ENCODE measurements at regions not wholly inside any gene's neighbourhood (a gene's known extent, or its start where the extent isn't known, plus 50 kb on each side); places are given as distances from the start of the nearest gene placed in this dataset.

- TF ChIP-seq, protein P1, sequence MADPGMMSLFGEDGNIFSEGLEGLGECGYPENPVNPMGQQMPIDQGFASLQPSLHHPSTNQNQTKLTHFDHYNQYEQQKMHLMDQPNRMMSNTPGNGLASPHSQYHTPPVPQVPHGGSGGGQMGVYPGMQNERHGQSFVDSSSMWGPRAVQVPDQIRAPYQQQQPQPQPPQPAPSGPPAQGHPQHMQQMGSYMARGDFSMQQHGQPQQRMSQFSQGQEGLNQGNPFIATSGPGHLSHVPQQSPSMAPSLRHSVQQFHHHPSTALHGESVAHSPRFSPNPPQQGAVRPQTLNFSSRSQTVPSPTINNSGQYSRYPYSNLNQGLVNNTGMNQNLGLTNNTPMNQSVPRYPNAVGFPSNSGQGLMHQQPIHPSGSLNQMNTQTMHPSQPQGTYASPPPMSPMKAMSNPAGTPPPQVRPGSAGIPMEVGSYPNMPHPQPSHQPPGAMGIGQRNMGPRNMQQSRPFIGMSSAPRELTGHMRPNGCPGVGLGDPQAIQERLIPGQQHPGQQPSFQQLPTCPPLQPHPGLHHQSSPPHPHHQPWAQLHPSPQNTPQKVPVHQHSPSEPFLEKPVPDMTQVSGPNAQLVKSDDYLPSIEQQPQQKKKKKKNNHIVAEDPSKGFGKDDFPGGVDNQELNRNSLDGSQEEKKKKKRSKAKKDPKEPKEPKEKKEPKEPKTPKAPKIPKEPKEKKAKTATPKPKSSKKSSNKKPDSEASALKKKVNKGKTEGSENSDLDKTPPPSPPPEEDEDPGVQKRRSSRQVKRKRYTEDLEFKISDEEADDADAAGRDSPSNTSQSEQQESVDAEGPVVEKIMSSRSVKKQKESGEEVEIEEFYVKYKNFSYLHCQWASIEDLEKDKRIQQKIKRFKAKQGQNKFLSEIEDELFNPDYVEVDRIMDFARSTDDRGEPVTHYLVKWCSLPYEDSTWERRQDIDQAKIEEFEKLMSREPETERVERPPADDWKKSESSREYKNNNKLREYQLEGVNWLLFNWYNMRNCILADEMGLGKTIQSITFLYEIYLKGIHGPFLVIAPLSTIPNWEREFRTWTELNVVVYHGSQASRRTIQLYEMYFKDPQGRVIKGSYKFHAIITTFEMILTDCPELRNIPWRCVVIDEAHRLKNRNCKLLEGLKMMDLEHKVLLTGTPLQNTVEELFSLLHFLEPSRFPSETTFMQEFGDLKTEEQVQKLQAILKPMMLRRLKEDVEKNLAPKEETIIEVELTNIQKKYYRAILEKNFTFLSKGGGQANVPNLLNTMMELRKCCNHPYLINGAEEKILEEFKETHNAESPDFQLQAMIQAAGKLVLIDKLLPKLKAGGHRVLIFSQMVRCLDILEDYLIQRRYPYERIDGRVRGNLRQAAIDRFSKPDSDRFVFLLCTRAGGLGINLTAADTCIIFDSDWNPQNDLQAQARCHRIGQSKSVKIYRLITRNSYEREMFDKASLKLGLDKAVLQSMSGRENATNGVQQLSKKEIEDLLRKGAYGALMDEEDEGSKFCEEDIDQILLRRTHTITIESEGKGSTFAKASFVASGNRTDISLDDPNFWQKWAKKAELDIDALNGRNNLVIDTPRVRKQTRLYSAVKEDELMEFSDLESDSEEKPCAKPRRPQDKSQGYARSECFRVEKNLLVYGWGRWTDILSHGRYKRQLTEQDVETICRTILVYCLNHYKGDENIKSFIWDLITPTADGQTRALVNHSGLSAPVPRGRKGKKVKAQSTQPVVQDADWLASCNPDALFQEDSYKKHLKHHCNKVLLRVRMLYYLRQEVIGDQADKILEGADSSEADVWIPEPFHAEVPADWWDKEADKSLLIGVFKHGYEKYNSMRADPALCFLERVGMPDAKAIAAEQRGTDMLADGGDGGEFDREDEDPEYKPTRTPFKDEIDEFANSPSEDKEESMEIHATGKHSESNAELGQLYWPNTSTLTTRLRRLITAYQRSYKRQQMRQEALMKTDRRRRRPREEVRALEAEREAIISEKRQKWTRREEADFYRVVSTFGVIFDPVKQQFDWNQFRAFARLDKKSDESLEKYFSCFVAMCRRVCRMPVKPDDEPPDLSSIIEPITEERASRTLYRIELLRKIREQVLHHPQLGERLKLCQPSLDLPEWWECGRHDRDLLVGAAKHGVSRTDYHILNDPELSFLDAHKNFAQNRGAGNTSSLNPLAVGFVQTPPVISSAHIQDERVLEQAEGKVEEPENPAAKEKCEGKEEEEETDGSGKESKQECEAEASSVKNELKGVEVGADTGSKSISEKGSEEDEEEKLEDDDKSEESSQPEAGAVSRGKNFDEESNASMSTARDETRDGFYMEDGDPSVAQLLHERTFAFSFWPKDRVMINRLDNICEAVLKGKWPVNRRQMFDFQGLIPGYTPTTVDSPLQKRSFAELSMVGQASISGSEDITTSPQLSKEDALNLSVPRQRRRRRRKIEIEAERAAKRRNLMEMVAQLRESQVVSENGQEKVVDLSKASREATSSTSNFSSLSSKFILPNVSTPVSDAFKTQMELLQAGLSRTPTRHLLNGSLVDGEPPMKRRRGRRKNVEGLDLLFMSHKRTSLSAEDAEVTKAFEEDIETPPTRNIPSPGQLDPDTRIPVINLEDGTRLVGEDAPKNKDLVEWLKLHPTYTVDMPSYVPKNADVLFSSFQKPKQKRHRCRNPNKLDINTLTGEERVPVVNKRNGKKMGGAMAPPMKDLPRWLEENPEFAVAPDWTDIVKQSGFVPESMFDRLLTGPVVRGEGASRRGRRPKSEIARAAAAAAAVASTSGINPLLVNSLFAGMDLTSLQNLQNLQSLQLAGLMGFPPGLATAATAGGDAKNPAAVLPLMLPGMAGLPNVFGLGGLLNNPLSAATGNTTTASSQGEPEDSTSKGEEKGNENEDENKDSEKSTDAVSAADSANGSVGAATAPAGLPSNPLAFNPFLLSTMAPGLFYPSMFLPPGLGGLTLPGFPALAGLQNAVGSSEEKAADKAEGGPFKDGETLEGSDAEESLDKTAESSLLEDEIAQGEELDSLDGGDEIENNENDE (IDR thresholded peaks at IDR 0.05; ENCODE audit: insufficient replicate concordance, low read length), result no peak
- TF ChIP-seq NANOG (IDR thresholded peaks at IDR 0.05; ENCODE audit: insufficient read depth, low read depth, low read length, poor library complexity, severe bottlenecking), result no peak
- TF ChIP-seq CTCF (IDR thresholded peaks at IDR 0.05; ENCODE audit: control extremely low read depth in 1 of 3, insufficient read depth in 1 of 3, low read depth in 1 of 3, low read length in 3 of 3), result no peak
These were observed 532.4 kb upstream of the ITGA1 start (continued) for GRCh38 chr5:52255308-52255707.

Data from H1 (cell line).